ENCODE measurements at regions not wholly inside any gene's neighbourhood (a gene's known extent, or its start where the extent isn't known, plus 50 kb on each side); places are given as distances from the start of the nearest gene placed in this dataset.

DNA sequence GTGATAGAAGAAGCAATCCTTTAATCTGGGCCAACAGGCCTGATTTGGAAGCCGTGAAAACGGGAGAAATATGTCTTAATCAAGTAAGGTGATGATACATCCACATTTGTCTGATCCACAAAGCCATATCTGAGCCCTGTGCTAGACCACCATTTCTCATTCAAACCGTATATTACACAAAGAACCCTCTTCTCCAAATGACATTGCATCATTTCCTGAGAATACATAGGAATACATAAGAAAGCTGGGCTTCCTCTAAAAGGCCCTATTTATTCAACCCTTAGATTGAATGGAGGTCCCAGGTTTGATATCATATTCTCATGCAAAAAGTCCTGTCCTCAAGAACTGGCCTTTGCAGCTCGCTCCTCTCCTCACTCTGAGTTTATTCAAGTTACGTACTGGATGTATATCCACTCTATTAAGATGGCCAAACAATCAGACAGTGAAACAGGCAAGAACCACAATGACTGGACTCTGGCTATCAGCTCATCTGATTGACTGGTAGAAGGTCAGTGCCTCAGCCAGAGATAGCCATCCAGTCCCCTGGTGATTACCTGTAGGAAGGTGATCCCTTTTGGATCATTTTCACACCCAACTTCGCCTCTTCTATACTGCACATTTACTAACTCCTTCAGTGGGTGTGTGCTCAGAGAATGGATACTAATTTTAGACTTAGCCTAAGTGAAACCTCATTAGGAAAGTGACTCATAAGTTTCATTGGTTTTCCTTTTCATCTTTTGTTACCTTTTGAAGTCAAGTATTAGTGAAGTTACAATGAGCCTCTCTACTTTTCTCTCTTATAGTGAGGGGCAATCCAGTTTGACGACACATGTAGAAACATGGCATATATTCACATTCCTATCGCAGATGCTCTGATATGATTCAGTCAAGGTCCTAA, 167.6 kb upstream of the WWC1 start:
- TF ChIP-seq, protein P1, sequence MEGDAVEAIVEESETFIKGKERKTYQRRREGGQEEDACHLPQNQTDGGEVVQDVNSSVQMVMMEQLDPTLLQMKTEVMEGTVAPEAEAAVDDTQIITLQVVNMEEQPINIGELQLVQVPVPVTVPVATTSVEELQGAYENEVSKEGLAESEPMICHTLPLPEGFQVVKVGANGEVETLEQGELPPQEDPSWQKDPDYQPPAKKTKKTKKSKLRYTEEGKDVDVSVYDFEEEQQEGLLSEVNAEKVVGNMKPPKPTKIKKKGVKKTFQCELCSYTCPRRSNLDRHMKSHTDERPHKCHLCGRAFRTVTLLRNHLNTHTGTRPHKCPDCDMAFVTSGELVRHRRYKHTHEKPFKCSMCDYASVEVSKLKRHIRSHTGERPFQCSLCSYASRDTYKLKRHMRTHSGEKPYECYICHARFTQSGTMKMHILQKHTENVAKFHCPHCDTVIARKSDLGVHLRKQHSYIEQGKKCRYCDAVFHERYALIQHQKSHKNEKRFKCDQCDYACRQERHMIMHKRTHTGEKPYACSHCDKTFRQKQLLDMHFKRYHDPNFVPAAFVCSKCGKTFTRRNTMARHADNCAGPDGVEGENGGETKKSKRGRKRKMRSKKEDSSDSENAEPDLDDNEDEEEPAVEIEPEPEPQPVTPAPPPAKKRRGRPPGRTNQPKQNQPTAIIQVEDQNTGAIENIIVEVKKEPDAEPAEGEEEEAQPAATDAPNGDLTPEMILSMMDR (IDR thresholded peaks at IDR 0.05; ENCODE audit: low read depth, low read length): no peak
- TF ChIP-seq POLR2A (IDR thresholded peaks at IDR 0.05; ENCODE audit: extremely low read depth, insufficient read length): no peak
- TF ChIP-seq, protein P2, sequence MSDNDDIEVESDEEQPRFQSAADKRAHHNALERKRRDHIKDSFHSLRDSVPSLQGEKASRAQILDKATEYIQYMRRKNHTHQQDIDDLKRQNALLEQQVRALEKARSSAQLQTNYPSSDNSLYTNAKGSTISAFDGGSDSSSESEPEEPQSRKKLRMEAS (IDR thresholded peaks at IDR 0.05; ENCODE audit: low read depth, low read length): no peak
- TF ChIP-seq MYC (IDR thresholded peaks at IDR 0.05; ENCODE audit: low read depth, low read length): no peak

All from NB4 (cell line).